ENCODE measurements at regions not wholly inside any gene's neighbourhood (a gene's known extent, or its start where the extent isn't known, plus 50 kb on each side); places are given as distances from the start of the nearest gene placed in this dataset.

DNA sequence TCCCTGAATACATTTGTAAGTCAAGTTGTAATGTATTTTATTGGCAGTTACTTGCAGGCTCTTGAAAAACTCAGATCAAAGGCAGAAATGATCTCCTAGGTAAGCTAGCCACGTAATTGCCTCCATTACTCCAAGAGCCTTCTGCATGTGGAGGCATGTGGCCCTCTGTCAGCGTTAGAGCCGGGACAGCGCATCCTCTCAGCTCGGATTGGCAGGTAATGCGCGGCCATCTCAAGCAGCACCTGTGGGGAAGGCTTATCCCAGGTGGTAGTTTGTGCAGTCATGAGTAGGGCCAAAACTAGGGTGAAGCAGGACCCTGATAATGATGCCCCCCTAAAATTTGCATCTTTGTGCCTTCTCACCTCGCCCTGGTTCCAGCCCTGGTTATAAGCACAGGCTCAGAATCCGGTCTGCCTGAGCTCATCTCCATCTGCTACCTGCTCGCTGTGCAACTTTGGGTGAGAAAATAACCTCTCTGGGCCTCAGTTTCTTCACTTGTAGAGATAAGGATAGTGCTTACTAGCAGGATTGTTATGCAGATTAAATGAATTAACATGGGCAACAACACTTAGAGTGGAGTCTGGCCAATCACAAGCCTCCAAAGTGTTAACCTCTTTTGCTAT is 157.5 kb upstream of the PMEPA1 start:
- TF ChIP-seq CTCF (IDR thresholded peaks at IDR 0.05 in 4 of 5, conservative IDR thresholded peaks at IDR 0.05 in 1 of 5) (no peak), POLR2A (IDR thresholded peaks at IDR 0.05) (no peak)
